GM19025 (cell line): ENCODE measurements at regions not wholly inside any gene's neighbourhood (a gene's known extent, or its start where the extent isn't known, plus 50 kb on each side); places are given as distances from the start of the nearest gene placed in this dataset.
"Not testable (repeated sequence)": the region's sequence is repeated elsewhere in the genome, so short reads cannot be mapped to it uniquely, and the experiment has no call there.

Experiments
- ATAC-seq: cut with Tn5 transposase; IDR thresholded peaks from one replicate; pipeline ENCODE4 v1.9.1; 2021; ENCODE audit warnings: mild to moderate bottlenecking, low read depth, moderate library complexity; ENCODE audit not compliant: unreplicated experiment

- no peak for ATAC-seq
Observed at GRCh38 chr11:28961726-28962125, 853.5 kb downstream of the METTL15 start.

GRCh38 chr11:28956446-28956845, 848.3 kb downstream of the METTL15 start:
- ATAC-seq: no peak

GRCh38 chr11:28951191-28951590, 843.0 kb downstream of the METTL15 start:
- no peak for ATAC-seq

GRCh38 chr11:28939381-28939780, 831.2 kb downstream of the METTL15 start:
- ATAC-seq: no peak

- ATAC-seq: no peak
Observed at GRCh38 chr11:28938091-28938490, 829.9 kb downstream of the METTL15 start.

- ATAC-seq: no peak
Observed at GRCh38 chr11:28932940-28933339, 824.8 kb downstream of the METTL15 start.

GRCh38 chr11:28924004-28924403, 815.8 kb downstream of the METTL15 start:
- no peak for ATAC-seq

GRCh38 chr11:28922386-28922981, 814.3 kb downstream of the METTL15 start:
- ATAC-seq: no peak

GRCh38 chr11:28919194-28919593, 811.0 kb downstream of the METTL15 start:
- no peak for ATAC-seq

- ATAC-seq: no peak
Observed at GRCh38 chr11:28913883-28914282, 805.7 kb downstream of the METTL15 start.

GRCh38 chr11:28911829-28912228, 803.6 kb downstream of the METTL15 start:
- ATAC-seq: no peak

- ATAC-seq: no peak
Observed at GRCh38 chr11:28910926-28911325, 802.7 kb downstream of the METTL15 start.

GRCh38 chr11:28903716-28904115, 795.5 kb downstream of the METTL15 start:
- no peak for ATAC-seq

- ATAC-seq: no peak
Observed at GRCh38 chr11:28900427-28900826, 792.2 kb downstream of the METTL15 start.

- no peak for ATAC-seq
Observed at GRCh38 chr11:28899706-28900105, 791.5 kb downstream of the METTL15 start.

- not testable (repeated sequence) for ATAC-seq
Observed at GRCh38 chr11:28890601-28891040, 782.4 kb downstream of the METTL15 start.

- ATAC-seq: no peak
Observed at GRCh38 chr11:28887681-28888080, 779.5 kb downstream of the METTL15 start.

- no peak for ATAC-seq
Observed at GRCh38 chr11:28879869-28880268, 771.7 kb downstream of the METTL15 start.

- ATAC-seq: no peak
Observed at GRCh38 chr11:28878025-28878424, 769.8 kb downstream of the METTL15 start.

- ATAC-seq: no peak
Observed at GRCh38 chr11:28877340-28877739, 769.2 kb downstream of the METTL15 start.

GRCh38 chr11:28874706-28875105, 766.5 kb downstream of the METTL15 start:
- ATAC-seq: no peak

GRCh38 chr11:28871090-28871489, 762.9 kb downstream of the METTL15 start:
- no peak for ATAC-seq

- no peak for ATAC-seq
Observed at GRCh38 chr11:28863422-28863821, 755.2 kb downstream of the METTL15 start.
